ENCODE measurements at regions not wholly inside any gene's neighbourhood (a gene's known extent, or its start where the extent isn't known, plus 50 kb on each side); places are given as distances from the start of the nearest gene placed in this dataset.

DNA sequence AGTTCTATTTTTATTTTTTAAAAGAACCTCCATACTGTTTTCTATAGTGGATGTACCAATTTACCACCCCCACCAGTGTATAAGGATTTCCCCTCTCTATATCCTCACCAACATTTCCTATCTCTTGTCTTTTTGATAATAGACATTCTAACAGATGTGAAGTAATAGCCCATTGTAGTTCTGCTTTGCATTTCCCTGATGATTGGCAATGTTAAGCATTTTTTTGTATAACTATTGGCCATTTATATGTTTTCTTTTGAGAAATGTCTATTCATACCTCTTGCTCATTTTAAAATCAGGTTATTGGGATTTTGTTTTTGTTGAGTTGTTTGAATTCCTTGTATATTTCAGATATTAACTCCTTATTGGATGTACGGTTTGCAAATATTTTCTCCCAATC, 251.1 kb upstream of the HTR2C start:
- no peak overlapping the region for H3K27ac ChIP-seq
- H3K27me3 ChIP-seq: no peaks in the 10 kb centered on the region
- TF ChIP-seq POLR2AphosphoS5 (IDR thresholded peaks at IDR 0.05) (no peak), EP300 (IDR thresholded peaks at IDR 0.05) (no peak), POLR2A (IDR thresholded peaks at IDR 0.05) (no peak)
- TF ChIP-seq, protein P1, sequence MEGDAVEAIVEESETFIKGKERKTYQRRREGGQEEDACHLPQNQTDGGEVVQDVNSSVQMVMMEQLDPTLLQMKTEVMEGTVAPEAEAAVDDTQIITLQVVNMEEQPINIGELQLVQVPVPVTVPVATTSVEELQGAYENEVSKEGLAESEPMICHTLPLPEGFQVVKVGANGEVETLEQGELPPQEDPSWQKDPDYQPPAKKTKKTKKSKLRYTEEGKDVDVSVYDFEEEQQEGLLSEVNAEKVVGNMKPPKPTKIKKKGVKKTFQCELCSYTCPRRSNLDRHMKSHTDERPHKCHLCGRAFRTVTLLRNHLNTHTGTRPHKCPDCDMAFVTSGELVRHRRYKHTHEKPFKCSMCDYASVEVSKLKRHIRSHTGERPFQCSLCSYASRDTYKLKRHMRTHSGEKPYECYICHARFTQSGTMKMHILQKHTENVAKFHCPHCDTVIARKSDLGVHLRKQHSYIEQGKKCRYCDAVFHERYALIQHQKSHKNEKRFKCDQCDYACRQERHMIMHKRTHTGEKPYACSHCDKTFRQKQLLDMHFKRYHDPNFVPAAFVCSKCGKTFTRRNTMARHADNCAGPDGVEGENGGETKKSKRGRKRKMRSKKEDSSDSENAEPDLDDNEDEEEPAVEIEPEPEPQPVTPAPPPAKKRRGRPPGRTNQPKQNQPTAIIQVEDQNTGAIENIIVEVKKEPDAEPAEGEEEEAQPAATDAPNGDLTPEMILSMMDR (IDR thresholded peaks at IDR 0.05): no peak
- H3K9me3 ChIP-seq: no peaks in the 10 kb centered on the region
- H3K4me1 ChIP-seq: no peaks in the 10 kb centered on the region
- H3K4me3 ChIP-seq: no peak overlapping the region
- H3K36me3 ChIP-seq: no peaks in the 10 kb centered on the region
- 72% methylated on average over 1 of the region's 1 CpG for WGBS
- no peak for DNase-seq (ENCODE audit: low spot score in 2 of 2)

DNA sequence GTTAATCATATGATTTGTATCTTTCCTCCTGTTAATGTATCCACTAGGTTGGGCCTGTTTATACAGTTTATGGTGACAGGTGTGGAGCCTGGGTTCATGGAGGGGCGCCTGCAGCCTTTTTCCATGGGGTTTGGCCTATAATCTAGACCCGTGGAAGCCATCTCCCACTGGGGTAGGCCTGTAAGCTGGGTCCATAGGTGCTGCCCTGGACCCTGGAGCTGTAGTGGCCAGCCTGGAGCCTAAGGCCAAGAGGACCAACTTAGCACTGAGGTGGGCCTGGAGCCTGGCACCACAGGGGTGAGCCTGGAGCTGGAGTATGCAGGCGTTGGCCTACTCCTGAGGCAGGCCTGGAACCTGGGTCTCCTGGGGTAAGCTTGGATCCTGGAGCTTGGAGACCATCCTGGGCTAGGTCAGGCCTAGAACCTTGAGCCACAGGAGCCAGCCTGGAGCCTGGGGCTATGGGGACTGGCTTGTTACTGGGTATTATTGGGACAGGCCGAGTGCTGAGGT, 249.4 kb upstream of the HTR2C start:
- TF ChIP-seq EP300 (IDR thresholded peaks at IDR 0.05): no peak
- H3K27ac ChIP-seq: no peak overlapping the region
- no peaks in the 10 kb centered on the region for H3K4me1 ChIP-seq
- DNase-seq (ENCODE audit: low spot score in 2 of 2): no peak
- H3K36me3 ChIP-seq: no peaks in the 10 kb centered on the region
- H3K4me3 ChIP-seq: no peak overlapping the region
- WGBS: 63% methylated on average over 4 of the region's 4 CpGs
- H3K27me3 ChIP-seq: no peaks in the 10 kb centered on the region
- no peaks in the 10 kb centered on the region for H3K9me3 ChIP-seq

DNA sequence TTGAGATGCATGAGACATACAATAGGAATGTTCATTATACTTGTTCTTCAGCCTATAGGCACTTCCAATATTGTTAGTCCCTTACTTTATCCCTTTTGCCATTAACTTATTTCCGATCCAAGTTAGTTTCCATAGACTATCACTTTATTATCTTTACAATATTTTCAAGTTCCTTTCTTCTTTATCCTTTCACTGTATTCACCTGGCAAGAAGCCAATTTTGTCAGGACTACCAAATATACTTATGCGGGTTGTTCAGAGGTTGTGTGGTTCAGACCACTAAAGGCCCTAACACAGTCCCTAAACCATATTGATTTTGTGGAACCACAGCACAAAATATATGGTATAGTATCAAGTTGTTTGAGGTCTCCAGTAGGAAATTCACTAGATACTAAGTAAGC, 245.0 kb upstream of the HTR2C start:
- Histone ChIP-seq H3K4me3 (no peak overlapping the region), H3K36me3 (no peaks in the 10 kb centered on the region), H3K4me1 (no peaks in the 10 kb centered on the region), H3K27ac (no peak overlapping the region), H3K27me3 (no peaks in the 10 kb centered on the region), H3K9me3 (no peaks in the 10 kb centered on the region)
- DNase-seq (ENCODE audit: low spot score in 2 of 2): no peak
- WGBS: 90% methylated on average over 2 of the region's 2 CpGs
- TF ChIP-seq, protein P1 (IDR thresholded peaks at IDR 0.05): no peak
- TF ChIP-seq EP300 (IDR thresholded peaks at IDR 0.05) (no peak), POLR2AphosphoS5 (IDR thresholded peaks at IDR 0.05) (no peak), POLR2A (IDR thresholded peaks at IDR 0.05) (no peak)

DNA sequence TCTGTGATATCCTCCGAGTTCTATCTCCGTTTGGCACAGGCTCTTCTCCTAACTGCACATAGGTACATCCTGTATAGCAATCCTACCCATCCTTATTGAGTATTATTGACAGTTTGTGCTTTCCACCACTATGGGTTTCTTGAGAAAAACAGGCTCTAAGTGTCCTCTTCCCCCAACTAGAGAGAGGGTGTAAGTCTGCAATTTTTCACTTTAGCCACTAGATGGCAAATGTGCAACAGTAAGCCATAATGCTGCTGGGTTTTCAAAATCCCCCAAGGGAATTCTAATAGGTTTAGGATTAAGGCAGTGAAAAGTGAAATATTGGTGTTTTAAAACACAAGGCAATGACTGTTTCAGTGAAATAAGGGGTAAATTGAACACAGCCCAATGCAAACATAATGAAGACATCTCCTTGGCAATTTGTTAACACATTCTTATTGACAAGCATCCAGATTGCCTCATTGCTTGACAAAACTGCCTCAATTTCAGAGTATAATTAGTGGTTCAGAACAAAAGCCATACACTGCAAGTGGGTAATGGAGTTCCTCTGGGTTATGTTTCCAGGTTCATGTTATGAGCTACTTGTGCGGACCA, 239.0 kb upstream of the HTR2C start:
- 56% methylated on average over 3 of the region's 3 CpGs for WGBS
- Histone ChIP-seq H3K4me3 (no peak overlapping the region), H3K27me3 (no peaks in the 10 kb centered on the region), H3K36me3 (no peaks in the 10 kb centered on the region), H3K9me3 (no peaks in the 10 kb centered on the region), H3K4me1 (no peaks in the 10 kb centered on the region), H3K27ac (no peak overlapping the region)
- TF ChIP-seq POLR2A (IDR thresholded peaks at IDR 0.05) (no peak), POLR2AphosphoS5 (IDR thresholded peaks at IDR 0.05) (no peak), EP300 (IDR thresholded peaks at IDR 0.05) (no peak)
- TF ChIP-seq, protein P1 (IDR thresholded peaks at IDR 0.05): peak in 1 of 2 donors; percentile 27
- DNase-seq (ENCODE audit: low spot score in 2 of 2): no peak

DNA sequence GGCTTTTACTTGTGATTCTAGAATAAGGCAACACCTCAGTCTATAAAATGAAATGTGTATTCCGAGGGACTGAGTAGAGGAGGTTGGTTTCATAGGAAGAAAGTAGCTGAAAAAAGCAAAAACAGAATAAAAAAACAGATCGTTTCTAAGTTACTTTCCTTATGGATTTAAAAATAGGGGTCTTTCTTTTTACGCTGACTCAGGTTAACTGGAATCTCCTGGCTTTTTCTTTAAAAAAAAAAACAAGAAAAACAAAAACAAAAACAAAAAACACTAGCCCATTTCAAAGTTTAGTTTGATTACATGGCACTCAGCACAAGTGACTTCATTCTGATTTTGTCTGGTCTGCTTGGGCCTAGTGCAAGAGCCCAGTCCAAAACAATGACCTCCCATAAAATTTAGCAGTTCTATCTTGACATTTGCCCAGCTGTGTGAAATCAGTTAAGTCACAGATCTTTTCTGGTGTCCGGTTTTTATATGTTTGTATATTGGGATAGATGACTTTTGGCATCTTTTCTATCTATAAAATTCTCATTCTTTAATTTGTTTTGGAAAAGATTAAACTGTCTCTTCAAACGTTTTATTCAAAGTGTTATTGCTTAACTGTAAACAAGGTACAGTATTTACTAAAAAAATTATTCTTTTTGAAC, 222.7 kb upstream of the HTR2C start:
- no peak overlapping the region for H3K27ac ChIP-seq
- no peaks in the 10 kb centered on the region for H3K9me3 ChIP-seq
- TF ChIP-seq, protein P1 (IDR thresholded peaks at IDR 0.05): no peak
- TF ChIP-seq EP300 (IDR thresholded peaks at IDR 0.05): no peak
- no peak for TF ChIP-seq POLR2A (IDR thresholded peaks at IDR 0.05)
- no peak for TF ChIP-seq POLR2AphosphoS5 (IDR thresholded peaks at IDR 0.05)
- WGBS: 68% methylated on average over 5 of the region's 5 CpGs
- no peaks in the 10 kb centered on the region for H3K27me3 ChIP-seq
- H3K36me3 ChIP-seq: no peaks in the 10 kb centered on the region
- no peaks in the 10 kb centered on the region for H3K4me1 ChIP-seq
- DNase-seq (ENCODE audit: low spot score in 2 of 2): no peak
- H3K4me3 ChIP-seq: no peak overlapping the region

All from suprapubic skin (tissue), 4 donors.